ENCODE measurements at regions not wholly inside any gene's neighbourhood (a gene's known extent, or its start where the extent isn't known, plus 50 kb on each side); places are given as distances from the start of the nearest gene placed in this dataset.

- no peak overlapping the region for H2AFZ ChIP-seq (ENCODE audit: low read length)
- H3K27ac ChIP-seq (ENCODE audit: low read depth, low read length, poor library complexity, severe bottlenecking): no peak overlapping the region
- no peaks in the 10 kb centered on the region for H3K9me3 ChIP-seq (ENCODE audit: low read length)
- no peaks in the 10 kb centered on the region for H3K36me3 ChIP-seq (ENCODE audit: insufficient read depth, low read length)
- no peak overlapping the region for H3K4me3 ChIP-seq (ENCODE audit: low read depth, low read length, poor library complexity, severe bottlenecking)
- TF ChIP-seq CTCF (IDR thresholded peaks at IDR 0.05; ENCODE audit: low read length) (no peak), EZH2 (IDR thresholded peaks at IDR 0.05; ENCODE audit: borderline replicate concordance, low read length) (no peak)
- H3K4me2 ChIP-seq (ENCODE audit: low read length): no peak overlapping the region
- no peaks in the 10 kb centered on the region for H4K20me1 ChIP-seq (ENCODE audit: insufficient read depth, low read length)
- H3F3A ChIP-seq (ENCODE audit: insufficient read depth, low read length): no peaks in the 10 kb centered on the region
- no peaks in the 10 kb centered on the region for H3K79me2 ChIP-seq (ENCODE audit: insufficient read depth, low read length)
- H3K27me3 ChIP-seq (ENCODE audit: insufficient read depth, low read length): no peaks in the 10 kb centered on the region
- H3K4me1 ChIP-seq (ENCODE audit: insufficient read depth, low read length, severe bottlenecking): no peaks in the 10 kb centered on the region
- H3K9me2 ChIP-seq (ENCODE audit: low read depth, low read length): no peaks in the 10 kb centered on the region
- H3K9ac ChIP-seq (ENCODE audit: low read length): no peak overlapping the region
Measured at GRCh38 chr7:97470726-97471125, 261.2 kb upstream of the TAC1 start.

GRCh38 chr7:97471491-97471890 is 260.4 kb upstream of the TAC1 start:
- TF ChIP-seq EZH2 (IDR thresholded peaks at IDR 0.05; ENCODE audit: borderline replicate concordance, low read length): no peak
- TF ChIP-seq CTCF (IDR thresholded peaks at IDR 0.05; ENCODE audit: low read length): no peak
- H3K27me3 ChIP-seq (ENCODE audit: insufficient read depth, low read length): no peaks in the 10 kb centered on the region
- no peaks in the 10 kb centered on the region for H3K36me3 ChIP-seq (ENCODE audit: insufficient read depth, low read length)
- no peak overlapping the region for H3K4me3 ChIP-seq (ENCODE audit: low read depth, low read length, poor library complexity, severe bottlenecking)
- H3K4me1 ChIP-seq (ENCODE audit: insufficient read depth, low read length, severe bottlenecking): no peaks in the 10 kb centered on the region
- no peaks in the 10 kb centered on the region for H3K79me2 ChIP-seq (ENCODE audit: insufficient read depth, low read length)
- no peaks in the 10 kb centered on the region for H3K9me2 ChIP-seq (ENCODE audit: low read depth, low read length)
- H3K9ac ChIP-seq (ENCODE audit: low read length): no peak overlapping the region
- H3K4me2 ChIP-seq (ENCODE audit: low read length): no peak overlapping the region
- no peaks in the 10 kb centered on the region for H4K20me1 ChIP-seq (ENCODE audit: insufficient read depth, low read length)
- H3K27ac ChIP-seq (ENCODE audit: low read depth, low read length, poor library complexity, severe bottlenecking): no peak overlapping the region
- H3F3A ChIP-seq (ENCODE audit: insufficient read depth, low read length): no peaks in the 10 kb centered on the region
- H3K9me3 ChIP-seq (ENCODE audit: low read length): no peaks in the 10 kb centered on the region
- no peak overlapping the region for H2AFZ ChIP-seq (ENCODE audit: low read length)

GRCh38 chr7:97479740-97480290 is 252.1 kb upstream of the TAC1 start:
- no peaks in the 10 kb centered on the region for H3F3A ChIP-seq (ENCODE audit: insufficient read depth, low read length)
- no peak overlapping the region for H3K27ac ChIP-seq (ENCODE audit: low read depth, low read length, poor library complexity, severe bottlenecking)
- no peaks in the 10 kb centered on the region for H3K36me3 ChIP-seq (ENCODE audit: insufficient read depth, low read length)
- no peaks in the 10 kb centered on the region for H3K79me2 ChIP-seq (ENCODE audit: insufficient read depth, low read length)
- TF ChIP-seq CTCF (IDR thresholded peaks at IDR 0.05; ENCODE audit: low read length): no peak
- no peak for TF ChIP-seq EZH2 (IDR thresholded peaks at IDR 0.05; ENCODE audit: borderline replicate concordance, low read length)
- no peaks in the 10 kb centered on the region for H3K9me2 ChIP-seq (ENCODE audit: low read depth, low read length)
- no peaks in the 10 kb centered on the region for H3K4me1 ChIP-seq (ENCODE audit: insufficient read depth, low read length, severe bottlenecking)
- no peak overlapping the region for H3K4me3 ChIP-seq (ENCODE audit: low read depth, low read length, poor library complexity, severe bottlenecking)
- no peak overlapping the region for H2AFZ ChIP-seq (ENCODE audit: low read length)
- H4K20me1 ChIP-seq (ENCODE audit: insufficient read depth, low read length): no peaks in the 10 kb centered on the region
- no peak overlapping the region for H3K4me2 ChIP-seq (ENCODE audit: low read length)
- H3K27me3 ChIP-seq (ENCODE audit: insufficient read depth, low read length): 0 out of 2 replicates have a peak, but pooled peaks cover 2% of the 10 kb centered on the region
- H3K9me3 ChIP-seq (ENCODE audit: low read length): no peaks in the 10 kb centered on the region
- H3K9ac ChIP-seq (ENCODE audit: low read length): no peak overlapping the region

Measured in OCI-LY1 (cell line).